ENCODE measurements at regions not wholly inside any gene's neighbourhood (a gene's known extent, or its start where the extent isn't known, plus 50 kb on each side); places are given as distances from the start of the nearest gene placed in this dataset.
"Not testable (repeated sequence)": the region's sequence is repeated elsewhere in the genome, so short reads cannot be mapped to it uniquely, and the experiment has no call there.

GRCh38 chr16:33583702-33584101 is 124.3 kb downstream of the TP53TG3F start:
- H3K4me1 ChIP-seq; H3K4me3 ChIP-seq; H3K9me3 ChIP-seq; H3K27me3 ChIP-seq (replicated peaks in 1 of 7); H3K27ac ChIP-seq; intact Hi-C loops (cut with DNase I; ENCODE audit: low total_unique reads); H3K36me3 ChIP-seq; DNase-seq: not testable (repeated sequence)
- no CpG with 5 or more reads among the region's 4 CpGs for WGBS, 5 donors

GRCh38 chr16:33588589-33588988 is 129.2 kb downstream of the TP53TG3F start:
- H3K27ac ChIP-seq; DNase-seq; H3K9me3 ChIP-seq; H3K4me1 ChIP-seq; H3K27me3 ChIP-seq (replicated peaks in 1 of 7); intact Hi-C loops (cut with DNase I; ENCODE audit: low total_unique reads); H3K36me3 ChIP-seq; H3K4me3 ChIP-seq: not testable (repeated sequence)
- no CpG with 5 or more reads among the region's 8 CpGs for WGBS, 5 donors

GRCh38 chr16:33593344-33593743 is 133.9 kb downstream of the TP53TG3F start:
- H3K36me3 ChIP-seq; H3K9me3 ChIP-seq; H3K4me3 ChIP-seq; intact Hi-C loops (cut with DNase I; ENCODE audit: low total_unique reads); H3K27ac ChIP-seq; H3K4me1 ChIP-seq; H3K27me3 ChIP-seq (replicated peaks in 1 of 7): not testable (repeated sequence)
- DNase-seq: peak; percentile 70
- 96 to 100% (median 97%) methylated on average over 4 of the region's 6 CpGs; no CpG with 5 or more reads in 2 of the 5 donors for WGBS, 5 donors

- H3K4me3 ChIP-seq; H3K36me3 ChIP-seq; intact Hi-C loops (cut with DNase I; ENCODE audit: low total_unique reads); H3K27ac ChIP-seq; DNase-seq; H3K27me3 ChIP-seq (replicated peaks in 1 of 7); H3K4me1 ChIP-seq; H3K9me3 ChIP-seq: not testable (repeated sequence)
- WGBS, 5 donors: no CpG with 5 or more reads among the region's 7 CpGs
Measured at GRCh38 chr16:33595074-33595473, 135.7 kb downstream of the TP53TG3F start.

GRCh38 chr16:33601029-33601428 is 141.6 kb downstream of the TP53TG3F start:
- intact Hi-C loops (cut with DNase I; ENCODE audit: low total_unique reads); H3K4me3 ChIP-seq; H3K9me3 ChIP-seq; DNase-seq; H3K27me3 ChIP-seq (replicated peaks in 1 of 7); H3K27ac ChIP-seq; H3K4me1 ChIP-seq; H3K36me3 ChIP-seq: not testable (repeated sequence)
- no CpG with 5 or more reads among the region's 4 CpGs for WGBS, 5 donors

GRCh38 chr16:33623535-33624077 is 164.2 kb downstream of the TP53TG3F start:
- intact Hi-C loops (cut with DNase I; ENCODE audit: low total_unique reads); H3K4me1 ChIP-seq; H3K27ac ChIP-seq; H3K4me3 ChIP-seq; H3K36me3 ChIP-seq; H3K9me3 ChIP-seq; H3K27me3 ChIP-seq (replicated peaks in 1 of 7); DNase-seq: not testable (repeated sequence)
- WGBS, 5 donors: 37 to 57% (median 51%) methylated on average over 2 to 4 of the region's 4 CpGs

- H3K36me3 ChIP-seq; DNase-seq; H3K4me3 ChIP-seq; H3K27me3 ChIP-seq (replicated peaks in 1 of 7); H3K9me3 ChIP-seq; H3K27ac ChIP-seq; H3K4me1 ChIP-seq; intact Hi-C loops (cut with DNase I; ENCODE audit: low total_unique reads): not testable (repeated sequence)
- WGBS, 5 donors: 62 to 82% (median 73%) methylated on average over 5 to 6 of the region's 6 CpGs
Measured at GRCh38 chr16:33628895-33629294, 169.5 kb downstream of the TP53TG3F start.

GRCh38 chr16:33631713-33632112 is 172.3 kb downstream of the TP53TG3F start:
- H3K4me3 ChIP-seq; H3K27ac ChIP-seq; H3K27me3 ChIP-seq (replicated peaks in 1 of 7); H3K4me1 ChIP-seq; DNase-seq; intact Hi-C loops (cut with DNase I; ENCODE audit: low total_unique reads); H3K9me3 ChIP-seq; H3K36me3 ChIP-seq: not testable (repeated sequence)
- WGBS, 5 donors: 81 to 87% (median 84%) methylated on average over 4 of the region's 4 CpGs

- H3K4me3 ChIP-seq; H3K4me1 ChIP-seq; H3K27ac ChIP-seq; H3K9me3 ChIP-seq; H3K36me3 ChIP-seq; DNase-seq; H3K27me3 ChIP-seq (replicated peaks in 1 of 7); intact Hi-C loops (cut with DNase I; ENCODE audit: low total_unique reads): not testable (repeated sequence)
- WGBS, 5 donors: 80 to 100% (median 88%) methylated on average over 2 to 3 of the region's 3 CpGs
Measured at GRCh38 chr16:33634057-33634456, 174.6 kb downstream of the TP53TG3F start.

- H3K36me3 ChIP-seq; H3K27ac ChIP-seq; H3K4me3 ChIP-seq; intact Hi-C loops (cut with DNase I; ENCODE audit: low total_unique reads); DNase-seq; H3K4me1 ChIP-seq; H3K27me3 ChIP-seq (replicated peaks in 1 of 7); H3K9me3 ChIP-seq: not testable (repeated sequence)
Measured at GRCh38 chr16:33636760-33637159, 177.3 kb downstream of the TP53TG3F start.

GRCh38 chr16:33643270-33643669 is 183.9 kb downstream of the TP53TG3F start:
- intact Hi-C loops (cut with DNase I; ENCODE audit: low total_unique reads); H3K27me3 ChIP-seq (replicated peaks in 1 of 7); H3K27ac ChIP-seq; H3K4me3 ChIP-seq; DNase-seq; H3K36me3 ChIP-seq; H3K9me3 ChIP-seq; H3K4me1 ChIP-seq: not testable (repeated sequence)
- WGBS, 5 donors: 82 to 86% (median 83%) methylated on average over 1 to 2 of the region's 2 CpGs

- H3K27me3 ChIP-seq (replicated peaks in 1 of 7); DNase-seq; H3K4me3 ChIP-seq; H3K36me3 ChIP-seq; intact Hi-C loops (cut with DNase I; ENCODE audit: low total_unique reads); H3K9me3 ChIP-seq; H3K27ac ChIP-seq; H3K4me1 ChIP-seq: not testable (repeated sequence)
- 54 to 72% (median 59%) methylated on average over 5 of the region's 5 CpGs for WGBS, 5 donors
Measured at GRCh38 chr16:33643698-33644381, 184.4 kb downstream of the TP53TG3F start.

All from spleen (tissue), 11 donors.